Ovary (tissue), 3 donors: ENCODE measurements at regions not wholly inside any gene's neighbourhood (a gene's known extent, or its start where the extent isn't known, plus 50 kb on each side); places are given as distances from the start of the nearest gene placed in this dataset.

Experiments
- CTCF ChIP-seq, 3 donors: fragments of 450-650 bp in 2 of 3; fragments of 200-600 bp in 1 of 3; IDR thresholded peaks; one replicate each; pipeline versions ENCODE4 v1.5.1 to v1.8.0; 2016 to 2022; ENCODE audit warnings: antibody characterized with exemption in 3 of 3, mild to moderate bottlenecking in 1 of 3
- EP300 ChIP-seq: sonication (generic); formaldehyde crosslinking; IDR thresholded peaks from one replicate; pipeline ENCODE4 v1.6.1; 2017; ENCODE audit warnings: antibody characterized with exemption
- POLR2A ChIP-seq: fragments of 450-650 bp; IDR thresholded peaks from one replicate; pipeline ENCODE4 v1.6.1; 2017; ENCODE audit warnings: antibody characterized with exemption, mild to moderate bottlenecking, moderate library complexity
- donor health status: DM: no; HTN: no; CAD: no.

GRCh38 chr5:42277293-42277692, 145.9 kb upstream of the GHR start:
- TF ChIP-seq CTCF (IDR thresholded peaks at IDR 0.05), result no peak
- TF ChIP-seq POLR2A, result no peak
- no peak for TF ChIP-seq EP300
